Stimulated activated naive CD4-positive, alpha-beta T cell (primary cell): ENCODE measurements at regions not wholly inside any gene's neighbourhood (a gene's known extent, or its start where the extent isn't known, plus 50 kb on each side); places are given as distances from the start of the nearest gene placed in this dataset.
"Not testable (repeated sequence)": the region's sequence is repeated elsewhere in the genome, so short reads cannot be mapped to it uniquely, and the experiment has no call there.

Experiments used
- DNase-seq, 6 experiments: peaks; one replicate each; lab custom pipeline; 2025; lab: John Stamatoyannopoulos, UW

DNA sequence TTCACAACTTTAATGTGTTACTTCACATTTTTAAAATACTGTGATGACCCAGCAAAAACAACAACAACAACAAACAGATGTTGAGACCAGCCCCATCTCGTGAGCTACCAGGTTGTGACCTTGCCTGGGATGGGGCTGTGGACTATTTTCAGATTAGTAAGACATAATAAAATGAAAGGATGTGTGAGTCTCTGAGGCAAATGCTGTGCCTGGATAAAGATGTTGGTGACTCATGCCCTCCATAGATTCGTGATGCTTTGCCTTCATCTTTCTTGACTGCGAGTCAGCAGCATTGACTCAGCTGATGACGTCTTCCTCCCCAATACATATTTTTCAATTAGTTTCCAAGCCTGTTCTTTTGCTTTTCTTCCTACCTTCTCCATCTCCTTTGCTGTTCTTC, 453.0 kb upstream of the CFAP20DC start:
- DNase-seq = no peak

DNA sequence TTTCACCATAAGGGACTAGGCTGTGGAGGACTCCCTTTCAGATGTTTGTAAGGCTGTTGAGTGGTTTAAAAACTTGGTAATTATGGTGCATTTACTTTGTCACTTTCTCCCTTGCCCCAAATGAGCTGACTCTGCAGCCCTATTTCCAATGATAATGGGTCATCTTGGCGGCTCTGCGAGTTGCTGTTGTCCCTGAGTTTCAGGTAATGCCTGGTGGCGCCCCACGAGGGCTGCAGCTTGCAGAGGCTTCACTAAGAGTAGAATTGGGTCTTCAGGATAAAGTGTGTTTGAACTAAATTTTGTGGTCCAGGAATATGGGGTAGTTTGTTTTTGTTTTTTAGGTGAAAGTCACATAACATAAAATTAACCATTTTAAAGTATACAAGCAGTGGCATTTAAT, 450.1 kb upstream of the CFAP20DC start:
- no peak for DNase-seq

DNA sequence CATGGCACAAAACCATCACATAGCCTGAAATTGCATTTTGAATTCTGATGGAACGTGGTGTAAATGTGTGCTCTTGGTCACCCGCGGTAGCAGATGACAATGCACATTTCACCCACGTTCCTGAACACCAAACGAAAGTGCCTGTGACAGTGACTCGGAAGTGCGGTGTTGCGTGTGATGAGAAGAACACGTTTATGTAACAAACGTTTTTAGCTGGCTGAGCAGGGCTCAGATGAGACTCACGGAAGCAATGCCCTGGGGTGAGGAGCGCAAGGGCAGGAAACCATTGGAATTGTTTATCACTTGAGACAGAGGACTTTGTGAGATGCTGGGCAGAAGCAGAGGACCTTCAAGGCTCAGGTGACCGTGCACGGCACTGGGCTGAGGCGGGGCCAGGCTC, 449.2 kb upstream of the CFAP20DC start:
- no peak for DNase-seq

DNA sequence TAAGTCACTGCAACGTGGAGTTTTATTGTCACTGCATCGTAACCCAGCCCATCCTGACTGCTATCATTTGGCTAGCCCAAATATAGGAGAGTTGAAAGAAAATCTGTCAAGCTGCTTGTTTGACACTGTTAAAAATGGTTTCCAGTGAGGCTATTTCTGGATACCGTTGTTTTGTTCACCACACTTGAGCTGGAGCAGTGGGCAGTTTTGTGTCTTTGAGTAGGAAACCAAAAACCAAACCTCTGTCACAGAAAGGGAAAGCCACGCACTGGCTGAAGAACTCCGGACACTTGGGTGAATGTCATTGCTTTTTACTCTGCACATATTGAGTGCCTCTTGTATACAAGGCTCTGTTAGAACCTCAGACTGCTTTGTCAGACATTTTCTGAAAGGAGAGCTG, 446.4 kb upstream of the CFAP20DC start:
- no peak for DNase-seq

DNA sequence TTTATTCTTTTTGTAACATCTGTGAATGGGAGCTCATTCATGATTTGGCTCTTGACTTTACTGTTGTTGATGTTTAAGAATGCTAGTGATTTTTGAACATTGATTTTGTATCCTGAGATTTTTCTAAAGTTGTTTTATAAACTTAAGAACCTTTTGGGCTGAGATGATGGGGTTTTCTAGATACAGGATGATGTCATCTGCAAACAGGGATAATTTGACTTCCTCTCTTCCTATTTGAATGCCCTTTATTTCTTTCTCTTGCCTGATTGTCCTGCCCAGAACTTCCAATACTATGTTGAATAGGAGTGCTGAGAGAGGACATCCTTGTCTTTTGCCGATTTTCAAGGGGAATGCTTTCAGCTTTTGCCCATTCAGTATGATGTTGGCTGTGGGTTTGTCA, 445.1 kb upstream of the CFAP20DC start:
- not testable (repeated sequence) for DNase-seq

DNA sequence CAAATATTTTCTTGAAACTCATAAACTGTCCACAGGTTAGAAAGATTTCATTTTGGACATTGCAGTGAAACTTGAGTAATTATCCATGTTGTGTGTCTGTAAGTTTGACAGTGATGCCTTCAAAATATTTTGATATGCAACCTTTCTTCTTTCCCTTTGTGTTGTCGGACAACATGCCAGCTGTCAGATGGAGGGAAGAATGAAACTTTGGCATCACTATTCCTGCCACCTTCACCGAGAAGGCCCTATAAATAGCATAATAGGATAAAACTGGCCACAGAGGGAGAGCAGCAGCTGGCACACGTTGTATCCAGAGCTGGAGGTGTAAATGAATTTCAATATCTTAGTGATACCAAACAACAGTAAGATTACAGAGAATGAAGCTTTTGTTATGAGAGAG, 436.7 kb upstream of the CFAP20DC start:
- DNase-seq = no peak

DNA sequence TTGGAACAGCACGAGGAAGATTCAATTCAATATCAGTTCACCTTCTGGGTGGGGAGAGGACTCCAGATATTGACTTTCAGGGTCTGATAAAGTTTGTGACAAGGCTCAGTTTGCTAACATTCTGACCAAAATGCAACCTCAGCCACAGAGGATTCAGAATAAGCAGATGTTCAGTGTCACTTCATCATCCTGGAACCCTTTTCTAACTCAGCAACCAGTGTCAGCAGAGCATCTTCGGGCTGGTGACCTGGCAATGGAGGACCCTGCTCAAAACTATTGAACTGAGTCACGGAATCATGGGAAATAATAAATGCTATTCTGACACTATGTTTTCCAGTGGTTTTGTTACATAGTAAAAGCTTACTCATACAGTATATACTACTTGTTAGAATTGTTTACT, 433.4 kb upstream of the CFAP20DC start:
- DNase-seq = no peak

DNA sequence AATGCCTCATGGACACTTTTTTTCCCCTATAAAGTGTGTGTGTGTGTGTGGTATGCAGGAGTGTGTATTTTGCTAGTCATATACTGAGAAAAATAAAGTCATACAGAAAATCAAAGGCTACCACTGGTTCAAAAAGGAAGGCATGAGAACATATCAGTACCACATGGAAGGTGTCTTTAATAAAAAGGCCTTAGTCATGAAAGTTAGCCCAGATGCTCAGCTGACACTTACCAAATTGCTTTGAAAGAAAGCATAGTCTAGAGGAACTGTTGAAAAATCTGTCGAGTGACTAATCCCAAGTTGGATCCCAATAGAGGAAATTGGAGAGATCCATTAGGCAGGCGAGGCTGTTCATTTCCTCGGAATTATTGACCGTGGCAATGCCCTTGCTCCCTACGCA, 432.9 kb upstream of the CFAP20DC start:
- DNase-seq = no peak

DNA sequence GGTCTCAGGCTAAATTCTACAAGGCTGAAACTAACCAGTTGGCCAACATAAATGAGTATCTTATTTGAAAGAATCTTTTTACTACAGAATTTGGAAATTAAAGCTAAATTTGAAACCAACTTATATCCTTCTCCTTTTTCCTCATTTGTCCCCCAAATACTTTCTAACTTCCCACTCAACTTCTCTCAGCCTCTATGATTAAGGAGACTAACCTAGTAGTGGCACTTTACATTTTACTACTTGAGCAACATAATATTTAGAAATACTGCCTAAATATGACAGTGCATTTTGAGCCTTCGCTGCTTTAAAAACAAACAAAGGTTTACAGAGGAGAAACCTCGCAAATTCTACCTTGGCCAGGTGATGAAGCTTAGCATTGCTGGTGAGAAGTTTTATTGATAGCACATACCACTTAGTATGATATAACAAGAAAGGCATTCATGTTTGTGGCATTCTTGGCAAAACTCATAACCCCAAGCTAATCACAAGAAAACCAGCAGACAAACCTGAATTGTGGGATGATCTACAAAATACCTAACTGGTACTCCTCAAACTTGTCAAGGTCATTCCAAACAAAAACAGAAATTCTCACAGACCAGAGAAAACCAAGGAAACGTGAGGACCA, 432.1 kb upstream of the CFAP20DC start:
- DNase-seq = no peak

DNA sequence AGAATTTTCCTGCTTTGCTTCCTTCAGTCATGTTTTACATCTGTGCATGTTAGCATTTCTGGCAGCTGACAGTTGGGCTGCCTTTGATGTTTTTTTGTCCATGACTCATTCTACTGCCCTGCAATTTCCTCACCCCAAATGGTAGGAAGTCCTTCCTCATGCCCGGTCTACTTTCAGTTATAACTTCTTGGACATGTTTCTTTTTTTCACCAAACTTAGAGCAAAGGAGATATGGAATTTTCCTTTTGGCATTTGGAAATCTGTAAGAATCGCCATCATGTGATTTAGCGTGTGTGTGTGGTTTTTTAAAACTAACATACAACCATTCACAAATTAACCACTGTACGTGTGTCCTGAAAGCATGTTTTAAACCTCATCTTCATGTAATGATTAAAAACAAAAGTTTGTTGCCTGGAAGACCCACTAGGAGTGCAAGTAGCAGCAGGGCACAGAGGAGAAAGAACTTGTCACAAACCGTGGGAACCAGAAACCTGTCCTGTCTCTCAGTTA, 430.7 kb upstream of the CFAP20DC start:
- no peak for DNase-seq

DNA sequence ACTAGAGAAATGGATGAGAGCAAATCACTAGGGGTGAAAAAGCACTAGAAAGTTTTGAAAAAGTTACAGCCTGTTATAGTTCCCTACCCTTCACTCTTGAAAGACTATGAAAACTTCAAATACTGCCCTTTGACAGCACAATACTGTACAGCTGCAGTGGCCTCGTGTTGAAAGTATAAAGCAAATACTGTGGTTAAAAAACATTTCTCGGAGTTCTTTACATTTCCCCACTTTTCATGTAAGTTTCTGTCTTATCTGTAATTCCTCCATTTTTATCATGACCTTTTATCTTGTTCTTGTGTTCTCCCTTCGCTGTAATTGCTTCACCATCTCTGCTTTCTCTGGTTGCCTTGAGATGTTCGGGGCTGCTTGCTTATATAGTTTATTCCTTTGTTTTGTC, 423.8 kb upstream of the CFAP20DC start:
- no peak for DNase-seq

DNA sequence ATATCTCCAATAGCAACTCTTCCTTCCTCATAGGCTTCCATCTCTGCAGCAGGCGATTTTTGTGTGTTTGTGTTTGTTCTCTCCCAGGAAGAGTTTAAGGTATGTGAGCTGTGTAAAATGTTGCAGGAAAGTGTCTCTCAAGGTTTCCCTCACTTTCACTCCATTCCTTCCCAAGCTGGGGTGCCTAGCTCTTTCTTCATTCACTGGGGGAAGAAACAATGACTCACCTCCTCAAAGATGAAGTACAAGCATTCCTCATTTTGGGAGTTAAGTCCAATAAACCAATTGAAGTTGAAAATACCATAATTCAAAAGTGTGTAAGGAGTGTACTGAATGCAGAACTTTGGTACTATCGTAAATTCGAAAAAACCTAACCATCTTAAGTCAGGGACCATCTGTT, 422.7 kb upstream of the CFAP20DC start:
- no peak for DNase-seq

DNA sequence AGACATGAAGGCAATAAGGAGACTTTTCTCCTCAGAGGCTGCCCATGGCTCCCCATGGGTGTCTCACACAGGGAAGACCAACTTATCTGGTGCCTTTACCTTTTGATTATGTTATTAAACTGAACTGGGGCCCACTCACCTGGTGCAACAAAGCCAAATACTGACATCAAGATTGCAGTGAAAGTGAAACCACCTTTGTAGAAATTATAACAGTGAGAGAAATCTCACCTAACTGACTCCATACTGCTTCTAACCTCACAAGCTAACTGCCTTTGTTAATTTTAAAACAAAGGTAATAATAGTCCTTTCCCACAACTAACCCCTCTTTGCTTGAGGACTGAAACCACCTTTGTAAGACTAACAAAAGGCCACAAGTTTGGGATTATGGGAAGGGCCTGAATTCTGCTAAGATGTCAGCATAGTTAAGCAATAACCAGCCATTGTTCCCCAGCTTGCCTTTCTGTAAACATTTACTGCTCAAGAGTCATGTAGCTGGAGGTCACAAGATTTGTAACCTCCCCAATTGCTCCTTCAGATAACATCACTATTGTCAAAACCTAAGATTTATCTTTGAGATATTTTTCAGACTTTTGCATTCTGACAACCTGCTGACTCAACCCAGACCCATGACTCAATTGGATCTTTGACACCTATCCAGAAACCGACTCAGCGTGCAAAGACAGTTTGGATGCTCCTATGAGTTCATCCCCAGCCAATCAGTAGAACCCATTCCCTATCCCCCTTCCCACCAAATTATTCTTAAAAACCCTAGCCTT, 420.3 kb upstream of the CFAP20DC start:
- no peak for DNase-seq

DNA sequence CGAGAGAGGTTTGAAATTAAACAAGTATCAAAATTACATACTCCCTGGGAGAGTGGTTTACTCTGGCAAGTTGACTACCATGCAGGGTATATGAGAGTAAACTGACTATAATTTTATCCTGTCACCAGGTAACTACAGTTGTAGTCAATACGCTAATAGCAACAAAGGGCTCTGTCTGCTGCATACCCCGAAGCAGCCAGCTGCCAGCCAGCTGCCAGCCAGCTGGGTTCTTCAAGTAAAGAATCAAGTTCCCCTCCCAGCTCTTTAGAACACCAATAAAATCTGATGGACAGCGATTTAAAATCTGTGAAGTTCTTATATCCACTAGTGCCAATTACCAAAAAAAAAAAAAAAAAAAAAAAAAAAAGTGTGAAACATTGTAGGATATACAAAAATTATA, 417.7 kb upstream of the CFAP20DC start:
- no peak for DNase-seq

DNA sequence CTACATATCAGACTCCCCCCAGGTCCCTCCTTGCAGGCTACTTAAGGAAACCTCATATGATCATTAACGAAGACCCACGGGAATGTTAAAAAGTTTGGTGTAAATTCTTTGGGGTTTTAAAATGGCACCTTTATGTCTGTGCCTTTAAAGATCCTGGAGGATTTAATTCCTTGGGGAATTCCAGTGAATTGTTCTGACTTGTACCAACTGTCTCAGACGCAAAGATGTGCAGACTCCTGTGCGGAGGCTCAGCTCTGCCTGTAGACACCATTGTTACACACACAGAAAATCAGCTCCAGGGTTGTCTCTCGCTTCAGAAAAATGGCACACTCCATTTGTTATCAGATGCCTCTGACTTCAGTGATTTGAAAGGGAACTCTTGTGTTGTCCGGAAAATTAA, 414.4 kb upstream of the CFAP20DC start:
- DNase-seq = no peak

DNA sequence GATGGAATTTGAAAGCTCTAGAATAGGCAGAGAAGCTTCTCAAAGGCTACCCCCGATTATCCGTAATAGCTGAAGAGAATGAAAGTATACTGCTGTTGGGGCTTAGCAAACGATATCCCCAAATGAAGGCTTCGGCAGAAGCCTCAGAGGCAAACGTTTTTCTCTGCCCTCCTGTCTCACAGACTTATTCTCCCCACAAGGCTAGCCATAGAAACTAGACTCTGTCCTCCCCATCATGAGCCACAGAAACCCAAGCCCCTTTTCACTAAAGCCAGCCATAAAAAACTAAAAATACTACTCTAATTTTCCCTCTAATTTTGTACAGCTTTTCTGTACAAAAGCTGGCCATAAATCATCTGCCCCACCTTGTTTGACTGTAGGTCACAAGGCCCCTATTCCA, 413.4 kb upstream of the CFAP20DC start:
- no peak for DNase-seq

DNA sequence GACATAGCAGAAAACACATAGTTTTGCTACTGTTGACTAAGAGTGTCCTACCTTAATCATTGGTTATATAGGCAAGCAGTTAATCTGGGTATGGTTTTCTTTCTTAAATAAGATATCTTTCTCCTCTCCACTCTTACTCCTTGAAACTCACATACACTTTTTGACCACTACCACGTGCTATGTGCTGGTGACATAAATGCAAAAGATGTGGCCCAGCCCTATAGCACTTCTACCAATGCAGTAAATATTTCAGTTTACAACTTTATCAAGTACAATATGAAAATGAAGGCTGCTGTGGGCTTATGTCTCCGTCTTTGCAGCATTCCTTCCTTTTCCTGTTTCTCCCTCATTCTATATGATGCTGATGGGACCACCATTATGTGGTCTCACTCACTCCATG, 410.2 kb upstream of the CFAP20DC start:
- DNase-seq = no peak

DNA sequence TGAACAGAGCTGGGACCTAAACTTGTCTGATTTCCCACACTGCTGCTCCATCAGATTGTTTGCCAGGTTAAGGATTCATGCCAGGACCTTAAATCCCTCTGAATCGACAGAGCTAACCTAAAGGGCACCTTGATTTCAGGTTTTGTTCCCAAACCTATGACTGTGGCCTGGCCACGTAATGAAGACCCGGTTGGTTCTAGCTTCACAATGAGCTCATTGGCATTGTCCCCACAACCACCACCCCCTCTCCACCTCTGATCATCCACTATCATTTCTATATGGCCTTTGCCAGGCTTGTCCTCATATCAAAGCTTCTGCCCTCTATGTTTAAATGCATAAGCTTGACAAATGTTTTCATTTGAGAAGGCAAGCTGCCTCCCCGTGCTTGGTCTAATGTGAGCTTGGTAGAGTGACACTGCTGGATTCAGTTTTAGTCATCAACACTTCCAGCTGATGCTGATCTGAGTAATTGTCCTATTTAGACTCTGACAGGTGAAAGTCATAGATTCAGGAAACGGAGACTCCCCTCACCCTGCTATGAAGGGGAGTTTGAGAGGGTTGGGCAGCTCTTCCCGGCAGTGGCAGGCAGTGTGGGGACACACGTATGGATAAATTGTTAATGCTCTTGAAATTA, 407.1 kb upstream of the CFAP20DC start:
- DNase-seq = no peak

DNA sequence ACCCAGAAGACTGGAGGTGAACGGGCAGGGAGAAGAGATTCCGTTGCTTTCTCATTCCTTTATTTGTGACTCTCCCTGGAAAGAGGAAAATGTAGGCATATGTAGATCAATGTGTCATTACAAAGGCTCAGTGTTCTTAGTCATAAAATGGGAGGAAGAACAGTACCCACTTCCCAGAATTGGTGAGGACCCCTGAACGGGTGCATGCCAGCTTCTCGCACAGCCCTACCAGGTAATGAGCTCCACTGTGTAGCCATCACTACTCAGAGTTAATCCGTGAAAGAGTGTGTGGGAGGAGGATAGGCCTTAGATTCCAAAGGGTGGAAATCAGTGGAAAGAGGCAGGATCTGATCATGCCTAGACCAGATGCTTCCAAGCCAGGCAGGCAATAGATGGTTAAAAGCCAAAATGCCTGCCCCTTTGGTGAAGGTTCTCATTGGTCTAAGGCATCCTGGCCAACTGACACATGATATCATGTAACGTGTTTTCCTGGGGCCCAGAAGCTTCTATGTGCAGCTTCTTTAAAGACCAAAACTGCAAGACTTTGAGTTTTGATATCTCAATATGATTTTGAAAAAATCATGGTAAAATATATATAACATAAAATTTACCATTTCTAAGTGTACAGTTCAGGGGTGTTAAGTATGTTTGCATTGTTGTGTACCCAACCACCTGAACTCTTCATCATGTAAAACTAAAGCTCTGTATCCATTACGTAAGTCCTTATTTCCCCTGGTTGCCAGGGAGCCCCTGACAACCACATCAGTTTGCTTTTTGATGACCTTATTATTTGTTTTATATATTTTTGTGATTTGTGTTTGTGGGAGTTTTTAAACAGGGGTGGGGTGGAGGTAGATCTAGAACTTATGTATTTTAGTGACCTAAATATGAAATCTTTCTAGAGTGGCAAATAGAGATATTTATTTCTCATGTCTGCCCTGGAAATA, 402.2 kb upstream of the CFAP20DC start:
- DNase-seq = peak in 2 of 6 experiments; percentile 18 to 27

DNA sequence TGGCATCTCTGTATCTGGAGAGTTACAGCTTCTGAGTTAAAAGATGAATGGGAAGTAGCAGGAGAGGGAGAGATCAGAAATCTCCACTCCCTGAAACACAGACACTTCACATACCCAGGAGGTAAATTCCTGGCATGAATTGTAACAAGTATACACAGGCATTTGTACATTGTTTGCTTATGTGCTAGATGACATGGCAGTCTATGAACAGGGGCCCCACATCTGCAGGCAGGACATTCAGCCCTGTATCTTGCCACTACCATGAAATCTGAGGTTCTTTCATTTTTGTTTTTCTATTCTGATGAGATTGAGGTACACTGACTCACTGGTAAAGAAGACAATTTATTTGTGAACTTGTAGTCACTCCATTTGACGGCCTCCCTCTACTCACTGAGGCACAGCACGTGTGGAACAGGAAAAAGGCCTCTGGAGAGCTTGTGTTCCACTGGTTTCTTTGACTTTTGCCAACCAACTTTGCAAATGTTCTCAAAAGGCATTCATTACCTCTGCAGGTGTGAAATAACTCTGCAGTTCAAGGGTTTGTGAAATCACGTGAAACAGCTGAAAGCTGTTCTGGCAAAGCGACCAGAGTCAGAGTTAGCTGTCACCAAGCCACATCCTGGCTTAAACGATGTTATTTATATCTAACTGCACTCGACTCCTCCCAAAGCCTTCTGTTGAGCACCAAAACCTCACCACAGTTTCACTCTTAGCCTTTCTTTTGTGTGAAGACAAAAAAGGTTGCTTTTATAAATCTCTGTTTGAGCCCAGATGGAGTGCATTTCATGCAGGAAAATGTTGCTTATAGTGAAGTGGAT, 401.3 kb upstream of the CFAP20DC start:
- peak; percentile 9 to 90 (median 65) for DNase-seq

DNA sequence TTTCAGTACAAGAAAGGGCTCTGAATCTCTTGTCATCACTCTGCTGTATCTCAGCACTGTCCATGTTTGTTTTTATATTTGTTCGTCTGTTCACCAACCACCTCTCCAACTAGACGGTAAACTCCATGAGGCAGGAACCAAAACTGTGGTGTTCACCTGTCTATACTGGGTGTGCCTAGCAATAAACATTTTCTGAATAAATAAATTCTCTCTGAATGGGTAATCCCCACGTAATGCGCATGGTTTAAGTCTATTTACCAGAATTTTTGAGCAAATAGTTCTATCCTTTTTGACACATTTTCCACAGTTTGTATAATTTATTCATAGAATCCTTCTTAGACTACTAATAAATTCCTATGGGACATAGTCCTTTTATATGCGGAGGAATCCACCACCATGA, 400.6 kb upstream of the CFAP20DC start:
- no peak for DNase-seq
